SK-N-MC (cell line): ENCODE measurements at regions not wholly inside any gene's neighbourhood (a gene's known extent, or its start where the extent isn't known, plus 50 kb on each side); places are given as distances from the start of the nearest gene placed in this dataset.

Source experiments
- DNase-seq: peaks from one replicate; pipeline ENCODE4 v3.0.0-alpha.2; 2011; ENCODE audit warnings: low read depth, low spot score
- H3K27ac ChIP-seq: fragments of 200-600 bp; sonication (generic); 2 replicates; pipeline ENCODE4 v1.5.1; 2016; ENCODE audit warnings: mixed run types
- H3K36me3 ChIP-seq: fragments of 200-600 bp; sonication (generic); 2 replicates; pipeline ENCODE4 v1.6.1; 2017; ENCODE audit warnings: antibody characterized with exemption, low read length, mixed read lengths; ENCODE audit not compliant: insufficient read depth
- H3K4me3 ChIP-seq: fragments of 200-600 bp; sonication (generic); 2 replicates; pipeline ENCODE4 v1.5.1; 2016
- H3K9ac ChIP-seq: fragments of 200-600 bp; sonication (generic); 2 replicates; pipeline ENCODE4 v1.8.0; 2017; ENCODE audit warnings: mixed run types, mixed read lengths; ENCODE audit not compliant: insufficient read length
- H3K9me3 ChIP-seq: fragments of 200-600 bp; sonication (generic); 2 replicates; pipeline ENCODE4 v1.6.1; 2017; ENCODE audit warnings: low read depth, mild to moderate bottlenecking, antibody characterized with exemption, low read length, moderate library complexity, mixed read lengths
- EZH2 ChIP-seq: fragments of 200-600 bp; sonication (generic); IDR thresholded peaks from one replicate; pipeline ENCODE4 v1.6.1; 2017; ENCODE audit warnings: antibody characterized with exemption
- FOXP2 ChIP-seq: optimal IDR thresholded peaks from 2 replicates; pipeline ENCODE3; 2011; ENCODE audit warnings: mild to moderate bottlenecking, moderate library complexity; ENCODE audit not compliant: insufficient read depth; ENCODE audit errors: extremely low read length, control extremely low read depth
- POLR2AphosphoS5 ChIP-seq: IDR thresholded peaks from 2 replicates; pipeline ENCODE4 v1.6.1; 2012; ENCODE audit warnings: mild to moderate bottlenecking, low read depth, low read length, borderline replicate concordance

DNA sequence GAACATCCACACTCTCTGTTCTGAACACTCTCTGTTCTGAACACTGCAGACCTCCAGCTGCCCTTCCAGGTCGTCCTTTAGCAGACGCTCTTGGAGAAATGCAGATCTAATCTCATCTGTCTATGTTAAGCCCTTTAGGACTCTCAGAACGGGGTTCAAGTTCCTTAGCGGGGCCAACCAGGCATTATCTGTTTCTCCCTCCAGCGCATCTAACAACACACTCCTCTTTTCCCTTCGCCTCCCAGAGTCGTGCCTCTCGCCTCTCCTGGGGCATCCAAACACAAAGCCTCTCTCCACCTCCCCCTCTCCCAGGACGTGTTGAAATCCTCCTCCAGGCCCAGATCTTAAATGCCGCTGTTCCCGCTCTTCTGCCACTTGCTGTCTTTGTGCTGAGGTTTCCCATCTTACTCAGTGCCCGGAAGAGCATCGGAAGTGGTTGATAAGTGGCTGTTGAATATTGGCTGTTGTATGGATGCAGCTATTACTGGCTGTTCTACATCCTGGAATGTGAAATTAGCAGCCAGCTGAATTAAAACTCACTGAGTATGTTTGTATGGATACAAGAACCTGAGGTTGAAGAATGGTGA lies 108.4 kb upstream of the GGTLC1 start:
- no peak for DNase-seq
- H3K27ac ChIP-seq, result no peak overlapping the region
- no peaks in the 10 kb centered on the region for H3K36me3 ChIP-seq
- H3K9ac ChIP-seq, result no peak overlapping the region
- H3K9me3 ChIP-seq, result no peaks in the 10 kb centered on the region
- H3K4me3 ChIP-seq, result no peak overlapping the region
- no peak for TF ChIP-seq POLR2AphosphoS5
- TF ChIP-seq FOXP2, result no peak
- no peak for TF ChIP-seq EZH2

DNA sequence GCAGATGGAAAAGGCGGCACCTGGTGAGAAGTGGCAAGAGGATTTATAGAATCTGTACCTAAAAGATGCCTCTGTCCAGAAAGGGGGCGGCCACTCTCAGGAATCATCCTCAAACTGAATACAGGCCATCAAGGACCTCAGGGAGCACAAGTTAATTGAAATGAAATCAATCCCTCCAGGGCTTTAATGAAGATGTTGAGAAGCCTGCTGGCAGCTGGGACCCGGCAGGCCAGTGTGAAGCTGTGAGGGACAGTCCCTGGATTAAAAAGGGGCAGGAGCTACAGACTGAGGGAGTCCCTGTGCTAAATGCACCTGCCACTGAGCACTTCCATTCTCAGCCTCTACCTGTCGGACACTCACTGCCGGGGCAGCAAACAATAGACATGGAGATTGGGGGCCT lies 107.7 kb upstream of the GGTLC1 start:
- Histone ChIP-seq H3K27ac (no peak overlapping the region), H3K36me3 (no peaks in the 10 kb centered on the region), H3K4me3 (no peak overlapping the region), H3K9ac (no peak overlapping the region), H3K9me3 (no peaks in the 10 kb centered on the region)
- TF ChIP-seq FOXP2 (no peak), EZH2 (no peak), POLR2AphosphoS5 (no peak)
- DNase-seq, result no peak

DNA sequence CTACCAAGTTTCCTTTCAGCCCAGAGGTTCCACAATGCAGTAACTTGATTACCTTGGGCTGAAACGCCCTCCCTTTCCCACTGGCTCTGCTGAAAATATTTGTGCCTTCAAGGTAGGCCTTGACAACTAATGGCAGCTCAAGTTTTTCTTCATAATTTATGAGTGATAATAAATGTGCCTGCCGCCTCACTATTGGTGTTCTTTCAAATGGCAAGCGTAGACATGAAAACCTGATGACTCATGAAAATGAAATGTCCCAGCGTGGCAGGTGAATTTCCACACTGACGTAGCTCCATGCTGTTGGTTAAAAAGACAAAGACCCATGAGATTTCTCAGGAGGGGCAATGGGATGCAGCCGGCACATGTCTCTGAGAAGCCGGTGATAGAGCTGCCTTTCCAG lies 107.2 kb upstream of the GGTLC1 start:
- H3K27ac ChIP-seq, result no peak overlapping the region
- TF ChIP-seq EZH2, result no peak
- TF ChIP-seq FOXP2, result no peak
- TF ChIP-seq POLR2AphosphoS5, result no peak
- H3K4me3 ChIP-seq, result no peak overlapping the region
- no peaks in the 10 kb centered on the region for H3K36me3 ChIP-seq
- no peak for DNase-seq
- H3K9ac ChIP-seq, result no peak overlapping the region
- no peaks in the 10 kb centered on the region for H3K9me3 ChIP-seq

DNA sequence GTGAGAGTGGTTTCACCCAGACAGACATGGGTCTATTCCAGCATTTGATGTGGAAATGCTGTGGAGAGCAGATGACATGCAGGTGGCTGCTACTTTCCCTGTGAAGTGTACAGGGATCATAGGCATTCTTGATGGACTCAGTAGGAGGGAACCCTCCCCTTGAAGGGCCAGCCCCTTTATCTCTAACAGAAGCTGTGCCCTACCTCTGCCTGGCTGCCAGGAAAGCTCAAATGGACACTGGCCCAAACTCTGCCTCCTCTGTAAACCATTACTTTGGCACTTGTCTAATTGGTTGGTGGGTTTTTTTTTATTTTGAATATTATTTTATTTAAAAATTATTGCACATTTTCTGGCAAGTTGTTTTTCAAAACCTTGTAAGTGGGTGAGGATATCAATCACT lies 106.7 kb upstream of the GGTLC1 start:
- TF ChIP-seq FOXP2 (no peak), POLR2AphosphoS5 (no peak), EZH2 (no peak)
- Histone ChIP-seq H3K36me3 (no peaks in the 10 kb centered on the region), H3K27ac (no peak overlapping the region), H3K9me3 (no peaks in the 10 kb centered on the region), H3K4me3 (no peak overlapping the region), H3K9ac (no peak overlapping the region)
- no peak for DNase-seq

DNA sequence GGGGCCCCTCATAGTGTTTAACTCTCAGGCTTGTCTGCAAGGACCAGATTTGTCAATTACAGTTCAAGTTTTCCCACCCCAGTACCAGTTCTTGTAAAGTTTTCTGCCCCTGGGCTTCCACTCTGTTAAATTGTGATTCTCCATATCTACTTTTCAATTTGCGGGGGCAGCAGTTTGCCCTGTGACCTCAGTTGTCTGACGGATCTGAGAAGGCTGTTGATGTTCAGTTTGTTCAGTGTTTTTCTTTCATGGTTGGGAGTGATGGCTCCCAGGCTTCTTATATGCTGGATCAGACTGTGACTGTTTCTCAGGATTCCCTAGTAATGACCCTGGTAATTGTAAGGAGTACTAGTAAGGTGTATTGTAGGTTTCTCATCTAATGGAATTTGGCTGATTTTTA lies 101.0 kb upstream of the GGTLC1 start:
- Histone ChIP-seq H3K9me3 (no peaks in the 10 kb centered on the region), H3K27ac (no peak overlapping the region), H3K36me3 (no peaks in the 10 kb centered on the region), H3K4me3 (no peak overlapping the region), H3K9ac (no peak overlapping the region)
- TF ChIP-seq EZH2 (no peak), POLR2AphosphoS5 (no peak), FOXP2 (no peak)
- DNase-seq, result no peak

DNA sequence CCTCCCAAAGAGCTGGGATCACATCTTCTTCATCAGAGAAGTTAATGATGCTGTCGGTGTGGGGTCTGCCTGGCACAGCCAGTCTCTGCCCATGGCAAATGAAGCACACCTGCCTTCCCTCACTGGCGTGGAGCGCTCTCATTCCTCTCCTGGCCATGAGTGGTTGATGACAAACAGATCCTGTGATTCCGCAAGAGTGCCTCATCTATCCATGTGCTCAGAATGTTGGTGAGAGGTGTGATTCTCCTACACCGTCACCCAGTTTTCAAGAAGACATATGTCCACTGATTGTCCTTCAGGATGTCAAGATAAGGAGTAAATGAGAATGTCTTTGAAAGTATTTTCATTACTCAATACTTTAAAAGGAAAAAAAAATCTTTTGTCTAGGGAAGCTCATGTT lies 97.5 kb upstream of the GGTLC1 start:
- TF ChIP-seq EZH2 (no peak), POLR2AphosphoS5 (no peak)
- Histone ChIP-seq H3K4me3 (no peak overlapping the region), H3K9ac (no peak overlapping the region), H3K36me3 (no peaks in the 10 kb centered on the region), H3K27ac (no peak overlapping the region), H3K9me3 (no peaks in the 10 kb centered on the region)
- no peak for DNase-seq

DNA sequence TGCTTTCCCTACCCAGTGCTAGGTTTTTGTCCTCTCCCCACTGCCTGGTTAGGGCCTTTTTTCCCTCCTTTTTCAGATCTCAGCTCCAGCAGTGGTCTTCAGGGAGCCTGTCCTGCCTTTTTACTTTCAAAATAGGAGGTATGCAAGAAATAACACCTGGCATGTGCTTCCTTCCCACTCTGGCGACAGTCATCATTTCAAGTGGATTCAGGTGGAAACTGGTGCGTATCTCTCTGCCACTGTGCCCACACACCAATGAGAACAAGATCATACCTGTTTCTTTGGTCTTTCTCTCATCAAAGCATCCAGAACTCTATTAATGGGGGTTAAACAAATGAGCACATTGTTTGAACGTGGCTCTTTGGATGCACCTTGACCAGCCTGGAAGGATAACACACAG lies 95.7 kb upstream of the GGTLC1 start:
- DNase-seq, result no peak
- no peak overlapping the region for H3K9ac ChIP-seq
- H3K36me3 ChIP-seq, result no peaks in the 10 kb centered on the region
- TF ChIP-seq POLR2AphosphoS5, result no peak
- TF ChIP-seq FOXP2, result no peak
- TF ChIP-seq EZH2, result no peak
- H3K4me3 ChIP-seq, result no peak overlapping the region
- no peak overlapping the region for H3K27ac ChIP-seq
- no peaks in the 10 kb centered on the region for H3K9me3 ChIP-seq

DNA sequence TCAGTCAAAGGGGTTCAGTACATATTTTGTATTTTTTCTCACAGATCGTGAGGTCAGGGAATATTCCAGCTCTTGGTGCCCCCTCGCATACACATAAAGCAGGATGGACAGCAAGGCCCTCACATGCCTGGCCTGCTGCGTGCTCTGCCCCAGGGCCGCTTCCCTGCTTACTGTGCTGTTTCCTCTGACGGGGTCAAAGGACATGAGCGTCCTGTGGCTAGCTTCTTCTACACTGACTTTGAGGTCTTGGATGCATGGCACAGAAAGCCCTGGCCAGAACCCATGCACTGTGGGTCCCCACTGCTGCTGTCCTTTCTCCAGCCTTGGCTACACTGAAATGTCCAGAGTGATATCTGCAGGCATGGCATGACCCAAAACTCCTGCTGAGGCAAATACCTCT lies 92.5 kb upstream of the GGTLC1 start:
- no peaks in the 10 kb centered on the region for H3K9me3 ChIP-seq
- no peak overlapping the region for H3K27ac ChIP-seq
- no peak overlapping the region for H3K9ac ChIP-seq
- H3K4me3 ChIP-seq, result no peak overlapping the region
- no peaks in the 10 kb centered on the region for H3K36me3 ChIP-seq
- DNase-seq, result no peak
- no peak for TF ChIP-seq POLR2AphosphoS5
- TF ChIP-seq FOXP2, result no peak
- TF ChIP-seq EZH2, result no peak

DNA sequence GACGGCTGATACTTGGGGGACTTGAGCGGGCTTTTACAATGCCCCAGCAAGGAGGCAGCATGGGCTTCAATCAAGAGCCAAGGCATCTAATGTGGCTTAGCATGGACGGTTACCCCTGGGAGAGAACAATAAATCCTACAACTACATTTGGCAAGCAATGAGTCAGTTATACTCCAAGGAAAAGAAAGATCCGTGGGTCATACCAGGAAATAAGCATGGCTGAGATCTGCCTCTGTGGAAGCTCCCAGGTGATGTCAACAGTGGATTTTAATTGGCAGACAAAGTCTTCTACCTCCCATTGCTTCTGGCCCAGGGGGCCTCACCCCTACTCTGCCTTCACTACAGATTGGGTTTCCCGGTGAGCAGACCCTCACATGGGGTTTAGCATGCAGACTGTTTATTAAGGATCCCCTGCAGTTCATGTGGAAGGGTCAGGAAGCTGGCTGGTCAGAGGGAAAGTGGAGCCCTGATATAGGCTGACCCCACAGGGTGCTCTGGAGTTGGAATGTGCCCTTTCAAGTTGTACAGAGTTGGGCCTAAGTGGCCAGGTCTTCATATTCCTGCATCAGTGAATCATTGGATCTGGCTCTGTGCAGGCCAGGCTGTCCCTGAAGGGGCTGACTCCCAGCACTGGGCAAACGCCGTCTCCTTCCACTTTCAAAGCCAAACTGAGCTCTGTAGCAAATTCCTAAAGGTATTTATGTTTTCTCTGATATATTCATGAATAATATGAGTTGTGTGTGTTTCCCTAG lies 91.3 kb upstream of the GGTLC1 start:
- no peak overlapping the region for H3K4me3 ChIP-seq
- no peaks in the 10 kb centered on the region for H3K9me3 ChIP-seq

More for the DNA sequence above, 91.3 kb upstream of the GGTLC1 start:
- Histone ChIP-seq H3K36me3 (no peaks in the 10 kb centered on the region), H3K27ac (no peak overlapping the region), H3K9ac (no peak overlapping the region)
- TF ChIP-seq POLR2AphosphoS5 (no peak), EZH2 (no peak), FOXP2 (no peak)
- DNase-seq, result no peak
